Activated CD4-positive, alpha-beta T cell treated with anti-CD3 and anti-CD28 coated beads, Interleukin-2, Interleukin-6, amounts not matched to agents 100 ng/mL and 50 ng/mL, durations not matched to agents 16 hours and 8 hours (primary cell): ENCODE measurements at regions not wholly inside any gene's neighbourhood (a gene's known extent, or its start where the extent isn't known, plus 50 kb on each side); places are given as distances from the start of the nearest gene placed in this dataset.
"Not testable (repeated sequence)": the region's sequence is repeated elsewhere in the genome, so short reads cannot be mapped to it uniquely, and the experiment has no call there.

Experiments
- DNase-seq: peaks from one replicate; pipeline ENCODE4 v3.0.0-alpha.2; 2020

DNA sequence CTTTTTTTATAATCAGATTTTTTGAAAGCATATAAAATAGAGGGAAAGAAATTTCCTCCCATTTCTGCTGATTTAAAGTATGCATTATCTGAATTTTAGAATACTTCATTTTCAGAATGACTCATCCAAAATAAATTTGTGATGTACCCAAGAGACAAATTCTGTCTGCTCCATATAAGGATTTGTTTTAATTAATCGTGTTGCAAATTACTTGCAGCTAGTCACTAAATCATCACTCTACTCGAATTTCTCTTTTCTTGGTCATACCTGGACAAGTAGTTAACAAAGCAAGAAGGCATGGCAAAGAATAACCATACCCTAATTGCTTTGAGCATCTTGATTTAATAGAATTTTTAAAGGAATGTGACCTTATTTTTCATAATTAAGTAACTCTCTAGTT, 284.1 kb upstream of the GRAMD2B start:
- no peak for DNase-seq

GRCh38 chr5:126139773-126140172, 283.4 kb upstream of the GRAMD2B start:
- DNase-seq = no peak

GRCh38 chr5:126143622-126144021, 279.6 kb upstream of the GRAMD2B start:
- DNase-seq = no peak

- not testable (repeated sequence) for DNase-seq
Observed at GRCh38 chr5:126150319-126150718, 272.9 kb upstream of the GRAMD2B start.

GRCh38 chr5:126155298-126155697, 267.9 kb upstream of the GRAMD2B start:
- DNase-seq = not testable (repeated sequence)

- no peak for DNase-seq
Observed at GRCh38 chr5:126166368-126166767, 256.8 kb upstream of the GRAMD2B start.

- DNase-seq = no peak
Observed at GRCh38 chr5:126168785-126169184, 254.4 kb upstream of the GRAMD2B start.

GRCh38 chr5:126171916-126172315, 251.3 kb upstream of the GRAMD2B start:
- DNase-seq = no peak

GRCh38 chr5:126172812-126173211, 250.4 kb upstream of the GRAMD2B start:
- no peak for DNase-seq

GRCh38 chr5:126178521-126178920, 244.7 kb upstream of the GRAMD2B start:
- DNase-seq = no peak

DNA sequence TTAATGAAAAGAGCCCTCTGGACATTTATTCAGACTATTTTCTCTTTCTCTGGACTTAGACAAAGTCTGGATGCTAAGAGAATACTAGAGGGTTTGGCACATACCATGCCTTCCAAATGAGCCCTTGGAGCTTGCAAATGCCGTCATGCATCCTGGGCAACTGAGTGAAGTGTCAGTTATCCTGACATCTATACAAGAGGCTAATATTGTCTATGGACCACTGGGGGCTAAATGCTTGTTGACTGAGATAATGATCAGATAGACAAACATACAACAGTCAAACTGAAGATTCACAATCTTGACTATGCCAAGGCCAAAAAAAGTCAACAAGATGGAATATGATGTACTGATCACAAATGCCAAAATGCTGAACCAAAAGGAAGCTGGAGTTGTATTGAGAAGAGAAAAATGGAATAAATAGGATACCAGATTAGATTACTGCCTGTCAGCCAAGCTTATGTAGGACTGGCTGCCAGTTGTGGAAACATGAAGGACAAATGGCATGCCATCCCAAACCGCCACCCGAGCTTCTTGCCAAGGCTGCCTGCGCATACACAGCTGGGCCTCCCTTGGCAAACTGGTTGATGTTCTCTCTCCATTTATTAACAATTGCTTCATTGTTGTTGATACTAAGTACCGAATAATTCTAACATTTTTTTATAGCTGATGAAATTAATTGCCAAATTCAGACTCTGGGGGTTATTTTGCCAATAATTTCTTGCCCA, 240.1 kb upstream of the GRAMD2B start:
- DNase-seq = no peak

DNA sequence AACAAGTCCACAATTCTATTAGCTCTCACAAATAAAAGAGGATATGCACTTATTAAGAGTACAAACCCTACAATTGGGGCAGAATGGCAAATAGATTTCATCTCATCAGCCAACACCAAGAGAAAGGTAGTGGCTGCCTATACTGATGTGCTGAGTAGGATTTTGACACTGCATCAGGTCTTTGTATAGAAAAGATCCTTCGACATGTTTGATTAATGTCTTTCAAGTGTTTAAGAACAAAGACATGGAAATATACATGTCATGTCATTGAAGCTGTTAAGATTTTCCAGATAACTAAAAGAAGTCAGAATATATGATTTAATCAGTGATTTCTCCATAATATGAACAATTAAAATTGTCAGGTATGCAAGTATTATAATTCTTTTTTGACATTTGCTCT, 238.7 kb upstream of the GRAMD2B start:
- no peak for DNase-seq

DNA sequence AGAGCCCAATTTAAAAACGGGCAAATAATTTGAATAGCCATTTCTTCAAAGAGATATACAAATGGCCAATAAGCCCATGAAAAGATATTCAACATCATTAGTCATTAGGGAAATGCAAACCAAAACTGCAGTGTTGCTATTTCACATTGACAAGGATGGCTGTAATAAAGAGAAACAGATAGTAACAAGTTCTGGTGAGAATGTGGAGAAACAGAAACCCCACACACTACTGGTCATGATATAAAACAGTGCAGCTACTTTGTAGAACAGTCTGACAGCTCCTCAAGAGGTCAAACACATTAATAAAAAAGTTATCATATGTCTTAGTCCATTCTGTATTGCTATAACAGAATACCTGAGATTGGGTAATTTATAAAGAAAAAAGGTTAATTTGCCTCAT, 237.0 kb upstream of the GRAMD2B start:
- DNase-seq = no peak

- DNase-seq = no peak
Observed at GRCh38 chr5:126188804-126189203, 234.4 kb upstream of the GRAMD2B start.

DNA sequence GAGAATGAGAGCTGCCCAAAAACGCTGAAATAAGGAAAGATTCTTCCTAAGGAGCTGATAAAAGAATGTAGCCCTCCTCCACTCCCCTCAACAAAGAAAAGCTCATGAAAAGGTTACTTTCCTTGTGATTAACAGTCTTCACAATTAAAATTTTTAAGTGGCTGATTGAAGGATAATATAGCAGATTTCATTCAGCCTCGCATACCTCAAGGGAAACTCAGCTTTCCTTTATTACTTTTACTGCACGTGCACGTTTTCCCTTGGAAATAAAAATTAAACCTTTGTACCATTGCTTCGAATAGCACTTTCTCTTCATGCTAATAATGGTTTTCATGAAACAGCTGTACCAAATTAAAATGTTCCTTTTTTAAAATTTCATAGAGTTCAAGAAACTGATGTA, 234.0 kb upstream of the GRAMD2B start:
- no peak for DNase-seq

DNA sequence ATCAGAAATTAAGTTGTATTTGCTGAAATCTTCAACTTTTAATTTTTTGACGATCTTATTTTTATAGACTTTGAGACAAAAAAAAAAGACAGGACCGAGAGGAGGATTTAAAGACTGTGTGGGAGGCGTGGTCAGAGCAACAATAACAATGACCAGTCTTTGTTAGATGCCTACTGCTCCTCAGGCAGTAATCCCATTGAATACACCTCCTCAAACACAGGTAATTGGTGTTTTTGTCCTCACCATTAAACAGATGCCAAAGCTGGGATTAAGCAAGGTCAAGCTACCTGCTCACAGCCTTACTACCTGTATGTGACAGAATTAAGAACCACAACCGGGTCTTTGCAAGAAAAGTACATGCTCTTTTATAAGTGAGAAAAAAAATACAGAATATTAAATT, 233.3 kb upstream of the GRAMD2B start:
- DNase-seq = no peak

GRCh38 chr5:126192226-126192625, 231.0 kb upstream of the GRAMD2B start:
- no peak for DNase-seq

DNA sequence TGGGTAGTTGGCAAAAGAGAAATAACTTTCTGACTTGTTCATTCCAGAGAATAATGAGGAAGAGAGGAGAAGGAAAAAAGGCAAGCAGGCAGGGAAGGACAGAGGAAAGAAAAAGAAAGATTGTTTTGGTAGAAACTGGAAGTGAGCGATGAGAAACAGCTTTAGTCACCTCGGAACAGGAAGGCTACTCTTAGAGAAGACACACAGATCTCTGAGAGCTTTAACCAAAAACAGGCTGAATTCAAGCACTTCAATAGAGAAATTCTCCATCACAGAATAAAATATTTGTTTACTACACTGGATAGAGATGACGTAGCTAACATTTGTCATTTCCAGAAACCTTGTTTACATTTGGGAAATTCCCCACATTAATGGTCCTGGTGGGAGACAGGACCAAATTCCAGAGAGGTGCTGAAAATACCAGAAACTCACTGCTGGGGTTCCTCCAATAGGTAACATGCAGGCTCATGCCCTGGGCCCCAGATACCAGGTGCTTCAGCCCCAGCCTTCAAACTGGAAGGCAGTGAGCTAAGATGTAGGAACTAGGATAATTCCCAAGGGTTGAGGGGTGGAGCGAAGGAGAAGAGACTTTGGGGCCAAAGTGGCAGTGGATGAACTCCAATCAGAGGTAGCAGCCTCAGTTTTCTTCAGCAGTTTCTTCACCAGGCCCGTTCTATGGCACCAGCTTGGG, 227.7 kb upstream of the GRAMD2B start:
- no peak for DNase-seq

DNA sequence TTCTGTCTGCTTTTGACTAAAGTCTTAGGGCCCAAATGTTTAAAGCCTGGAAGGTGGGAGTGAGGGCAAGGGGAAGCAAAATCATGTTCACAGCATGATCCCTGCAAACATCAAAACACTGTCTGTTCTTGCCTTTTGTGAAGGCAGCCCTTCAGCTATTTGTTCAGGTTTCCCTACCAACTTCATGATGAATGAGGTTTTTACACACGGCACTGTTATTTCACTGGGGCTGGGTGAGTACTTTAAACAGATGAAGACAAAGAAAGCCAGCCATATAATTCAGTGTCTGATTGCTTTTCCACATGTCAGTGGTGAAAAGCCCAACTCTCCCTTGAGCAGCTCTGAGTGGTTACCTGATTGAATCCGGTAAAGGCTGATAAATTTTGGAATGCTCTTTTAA, 224.7 kb upstream of the GRAMD2B start:
- no peak for DNase-seq

- no peak for DNase-seq
Observed at GRCh38 chr5:126199467-126199866, 223.7 kb upstream of the GRAMD2B start.

- DNase-seq = no peak
Observed at GRCh38 chr5:126208691-126209090, 214.5 kb upstream of the GRAMD2B start.

- DNase-seq = no peak
Observed at GRCh38 chr5:126210955-126211354, 212.3 kb upstream of the GRAMD2B start.

GRCh38 chr5:126219616-126220015, 203.6 kb upstream of the GRAMD2B start:
- no peak for DNase-seq

- no peak for DNase-seq
Observed at GRCh38 chr5:126220725-126221124, 202.5 kb upstream of the GRAMD2B start.

- DNase-seq = no peak
Observed at GRCh38 chr5:126228934-126229333, 194.3 kb upstream of the GRAMD2B start.
